H7 (cell line): ENCODE measurements at regions not wholly inside any gene's neighbourhood (a gene's known extent, or its start where the extent isn't known, plus 50 kb on each side); places are given as distances from the start of the nearest gene placed in this dataset.

Source experiments
- DNase-seq: peaks from one replicate; pipeline ENCODE4 v3.0.0; 2012
- H3K27me3 ChIP-seq: 2 replicates; pipeline ENCODE4 v1.6.0; 2011; ENCODE audit warnings: mild to moderate bottlenecking, low read length; ENCODE audit not compliant: control insufficient read depth, insufficient read depth
- H3K36me3 ChIP-seq: replicated peaks from 2 replicates; pipeline ENCODE4 v1.5.1; 2011; ENCODE audit warnings: low read length; ENCODE audit not compliant: control insufficient read depth, insufficient read depth
- H3K4me3 ChIP-seq: 2 replicates; pipeline ENCODE4 v1.5.1; 2011; ENCODE audit warnings: low read depth, mild to moderate bottlenecking, control low read depth, low read length, moderate library complexity; ENCODE audit not compliant: insufficient read depth

- H3K36me3 ChIP-seq: no peaks in the 10 kb centered on the region
- no peak overlapping the region for H3K4me3 ChIP-seq
- DNase-seq: no peak
- no peaks in the 10 kb centered on the region for H3K27me3 ChIP-seq
Measured at GRCh38 chr4:165711436-165711835, 161.6 kb upstream of the TLL1 start.

GRCh38 chr4:165711912-165712311 lies 161.1 kb upstream of the TLL1 start:
- no peak for DNase-seq
- no peak overlapping the region for H3K4me3 ChIP-seq
- no peaks in the 10 kb centered on the region for H3K36me3 ChIP-seq
- H3K27me3 ChIP-seq: no peaks in the 10 kb centered on the region

GRCh38 chr4:165714650-165715049 lies 158.4 kb upstream of the TLL1 start:
- no peak overlapping the region for H3K4me3 ChIP-seq
- H3K27me3 ChIP-seq: no peaks in the 10 kb centered on the region

GRCh38 chr4:165715211-165715610 lies 157.8 kb upstream of the TLL1 start:
- H3K4me3 ChIP-seq: no peak overlapping the region
- no peak for DNase-seq
- H3K36me3 ChIP-seq: no peaks in the 10 kb centered on the region
- no peaks in the 10 kb centered on the region for H3K27me3 ChIP-seq

More at GRCh38 chr4:165714650-165715049, 158.4 kb upstream of the TLL1 start:
- H3K36me3 ChIP-seq: no peaks in the 10 kb centered on the region
- DNase-seq: no peak

- DNase-seq: no peak
- H3K36me3 ChIP-seq: no peaks in the 10 kb centered on the region
Measured at GRCh38 chr4:165715989-165716388, 157.0 kb upstream of the TLL1 start.

GRCh38 chr4:165716472-165716871 lies 156.6 kb upstream of the TLL1 start:
- Histone ChIP-seq H3K27me3 (no peaks in the 10 kb centered on the region), H3K4me3 (no peak overlapping the region), H3K36me3 (no peaks in the 10 kb centered on the region)
- no peak for DNase-seq

More at GRCh38 chr4:165715989-165716388, 157.0 kb upstream of the TLL1 start:
- H3K4me3 ChIP-seq: no peak overlapping the region
- no peaks in the 10 kb centered on the region for H3K27me3 ChIP-seq

GRCh38 chr4:165718660-165719059 lies 154.4 kb upstream of the TLL1 start:
- DNase-seq: no peak
- no peaks in the 10 kb centered on the region for H3K27me3 ChIP-seq
- no peak overlapping the region for H3K4me3 ChIP-seq
- H3K36me3 ChIP-seq: no peaks in the 10 kb centered on the region

GRCh38 chr4:165720411-165721082 lies 152.5 kb upstream of the TLL1 start:
- no peak for DNase-seq
- Histone ChIP-seq H3K27me3 (no peaks in the 10 kb centered on the region), H3K4me3 (no peak overlapping the region), H3K36me3 (no peaks in the 10 kb centered on the region)

- H3K4me3 ChIP-seq: no peak overlapping the region
- no peaks in the 10 kb centered on the region for H3K36me3 ChIP-seq
- DNase-seq: no peak
- no peaks in the 10 kb centered on the region for H3K27me3 ChIP-seq
Measured at GRCh38 chr4:165721815-165722214, 151.2 kb upstream of the TLL1 start.

GRCh38 chr4:165723051-165723795 lies 149.8 kb upstream of the TLL1 start:
- Histone ChIP-seq H3K36me3 (no peaks in the 10 kb centered on the region), H3K4me3 (no peak overlapping the region), H3K27me3 (no peaks in the 10 kb centered on the region)
- DNase-seq: no peak

GRCh38 chr4:165724786-165725185 lies 148.3 kb upstream of the TLL1 start:
- no peak for DNase-seq
- no peaks in the 10 kb centered on the region for H3K36me3 ChIP-seq
- H3K27me3 ChIP-seq: no peaks in the 10 kb centered on the region
- no peak overlapping the region for H3K4me3 ChIP-seq

GRCh38 chr4:165725352-165725751 lies 147.7 kb upstream of the TLL1 start:
- no peaks in the 10 kb centered on the region for H3K36me3 ChIP-seq
- no peak for DNase-seq

GRCh38 chr4:165726831-165727230 lies 146.2 kb upstream of the TLL1 start:
- DNase-seq: no peak
- Histone ChIP-seq H3K36me3 (no peaks in the 10 kb centered on the region), H3K27me3 (no peaks in the 10 kb centered on the region), H3K4me3 (no peak overlapping the region)

More at GRCh38 chr4:165725352-165725751, 147.7 kb upstream of the TLL1 start:
- H3K4me3 ChIP-seq: no peak overlapping the region
- H3K27me3 ChIP-seq: no peaks in the 10 kb centered on the region

GRCh38 chr4:165737309-165737972 lies 135.6 kb upstream of the TLL1 start:
- Histone ChIP-seq H3K4me3 (no peak overlapping the region), H3K36me3 (no peaks in the 10 kb centered on the region), H3K27me3 (no peaks in the 10 kb centered on the region)
- no peak for DNase-seq

- Histone ChIP-seq H3K4me3 (no peak overlapping the region), H3K27me3 (no peaks in the 10 kb centered on the region), H3K36me3 (no peaks in the 10 kb centered on the region)
- DNase-seq: no peak
Measured at GRCh38 chr4:165738571-165738970, 134.5 kb upstream of the TLL1 start.
